SK-N-SH (cell line): ENCODE measurements at regions not wholly inside any gene's neighbourhood (a gene's known extent, or its start where the extent isn't known, plus 50 kb on each side); places are given as distances from the start of the nearest gene placed in this dataset.

Experiments
- CTCF ChIA-PET: fragments of 300-600, 350-600 bp; formaldehyde crosslinking; extraction: SDS; loops from one replicate; lab custom pipeline; 2021; lab: Yijun Ruan, JAX
- POLR2A ChIA-PET: fragments of 350-600 bp; sonication (Branson Sonifier 250); formaldehyde crosslinking; extraction: SDS; loops from one replicate; lab custom pipeline; 2020; ENCODE audit warnings: antibody characterized with exemption, inconsistent platforms; lab: Yijun Ruan, JAX
- DNase-seq: peaks from one replicate; pipeline ENCODE4 v3.0.0; 2012
- H2AFZ ChIP-seq: fragments of 200-600 bp; sonication (generic); 2 replicates; pipeline ENCODE4 v1.8.1; 2016; ENCODE audit warnings: antibody characterized with exemption, mild to moderate bottlenecking, low read depth
- H3F3A ChIP-seq: fragments of 200-600 bp; sonication (generic); replicated peaks from 2 replicates; pipeline ENCODE3; 2016; ENCODE audit warnings: antibody characterized with exemption, mild to moderate bottlenecking; ENCODE audit not compliant: insufficient read depth
- H3K27ac ChIP-seq, 2 experiments: fragments of 200-500 bp in 1 of 2; fragments of 200-600 bp in 1 of 2; sonication (Bioruptor generic) in 1 of 2; sonication (generic), shearing (Covaris generic) in 1 of 2; 2 replicates each; pipeline versions ENCODE4 v1.5.1 to v1.6.1; 2014 to 2016; ENCODE audit warnings: low read depth in 2 of 2, inconsistent platforms in 1 of 2, low read length in 1 of 2, mild to moderate bottlenecking in 1 of 2, mixed read lengths in 1 of 2
- H3K27me3 ChIP-seq: fragments of 200-600 bp; sonication (generic), shearing (Covaris generic); 2 replicates; pipeline ENCODE4 v1.6.1; 2016; ENCODE audit warnings: mixed run types; ENCODE audit not compliant: insufficient read depth
- H3K36me3 ChIP-seq, 2 experiments: fragments of 200-500 bp in 1 of 2; fragments of 200-600 bp in 1 of 2; sonication (Bioruptor generic) in 1 of 2; sonication (generic) in 1 of 2; replicated peaks in 1 of 2; 2 replicates each; pipeline versions ENCODE3 to v1.5.1; 2014 to 2016; ENCODE audit warnings: low read length in 1 of 2, mild to moderate bottlenecking in 1 of 2; ENCODE audit not compliant: insufficient read depth in 2 of 2, control insufficient read depth in 1 of 2
- H3K4me1 ChIP-seq, 2 experiments: fragments of 200-500 bp in 1 of 2; fragments of 200-600 bp in 1 of 2; sonication (Bioruptor generic) in 1 of 2; sonication (generic), shearing (Covaris generic) in 1 of 2; 2 replicates each; pipeline versions ENCODE4 v1.5.1 to v1.6.1; 2014 to 2016; ENCODE audit warnings: low read depth in 1 of 2, low read length in 1 of 2, mixed run types in 1 of 2; ENCODE audit not compliant: insufficient read depth in 2 of 2, control insufficient read depth in 1 of 2
- H3K4me2 ChIP-seq: fragments of 200-600 bp; sonication (generic), shearing (Covaris generic); 2 replicates; pipeline ENCODE4 v1.6.1; 2017; ENCODE audit warnings: mixed run types
- H3K4me3 ChIP-seq, 2 experiments: fragments of 200-500 bp in 1 of 2; fragments of 200-600 bp in 1 of 2; sonication (Bioruptor generic) in 1 of 2; sonication (generic), shearing (Covaris generic) in 1 of 2; 2 replicates each; pipeline versions ENCODE4 v1.5.1 to v1.8.1; 2014 to 2016; ENCODE audit warnings: low read depth in 2 of 2, inconsistent platforms in 1 of 2, low read length in 1 of 2, mild to moderate bottlenecking in 1 of 2, mixed read lengths in 1 of 2, moderate library complexity in 1 of 2
- H3K79me2 ChIP-seq: fragments of 200-600 bp; sonication (generic); 2 replicates; pipeline ENCODE4 v1.8.1; 2017; ENCODE audit warnings: mild to moderate bottlenecking; ENCODE audit not compliant: insufficient read depth
- H3K9ac ChIP-seq: fragments of 200-600 bp; sonication (generic); 2 replicates; pipeline ENCODE4 v1.6.1; 2017; ENCODE audit warnings: mixed run types
- H3K9me2 ChIP-seq: fragments of 200-600 bp; sonication (generic); 2 replicates; pipeline ENCODE4 v1.6.1; 2017; ENCODE audit warnings: mixed run types
- H3K9me3 ChIP-seq: fragments of 200-600 bp; sonication (generic); 2 replicates; pipeline ENCODE4 v1.6.1; 2017; ENCODE audit warnings: mixed run types, mild to moderate bottlenecking, moderate library complexity
- H4K20me1 ChIP-seq: fragments of 200-600 bp; sonication (generic); 2 replicates; pipeline ENCODE4 v1.6.1; 2017; ENCODE audit warnings: mild to moderate bottlenecking, mixed run types; ENCODE audit not compliant: insufficient read depth
- CTCF ChIP-seq: fragments of 200-600 bp; sonication (generic); IDR thresholded peaks from 2 replicates; pipeline ENCODE4 v1.6.1; 2017; ENCODE audit warnings: antibody characterized with exemption, mild to moderate bottlenecking, moderate library complexity
- ELF1 ChIP-seq: IDR thresholded peaks from 2 replicates; pipeline ENCODE4 v1.4.0; 2012
- EZH2phosphoT487 ChIP-seq: fragments of 200-600 bp; sonication (generic); IDR thresholded peaks from 2 replicates; pipeline ENCODE4 v1.6.1; 2017; ENCODE audit warnings: low read depth, mixed run types, mild to moderate bottlenecking, antibody characterized with exemption, moderate library complexity, borderline replicate concordance
- FOXM1 ChIP-seq: IDR thresholded peaks from 2 replicates; pipeline ENCODE4 v1.4.0; 2012; ENCODE audit warnings: low read depth, mild to moderate bottlenecking
- MEF2A ChIP-seq: IDR thresholded peaks from 2 replicates; pipeline ENCODE4 v1.4.0; 2012; ENCODE audit warnings: low read depth, borderline replicate concordance
- MXI1 ChIP-seq: IDR thresholded peaks from 2 replicates; pipeline ENCODE4 v1.6.1; 2012; ENCODE audit warnings: mild to moderate bottlenecking, low read depth, low read length, improper control_type of control experiment
- POLR2AphosphoS5 ChIP-seq: IDR thresholded peaks from 2 replicates; pipeline ENCODE4 v1.6.1; 2012; ENCODE audit warnings: low read depth, low read length
- RCOR1 ChIP-seq: fragments of 150-350 bp; IDR thresholded peaks from 2 replicates; pipeline ENCODE4 v1.6.1; 2017; ENCODE audit warnings: antibody characterized with exemption, low read length
- REST ChIP-seq: IDR thresholded peaks from 2 replicates; pipeline ENCODE4 v1.6.1; 2012; ENCODE audit warnings: mild to moderate bottlenecking, low read depth, low read length, moderate library complexity
- RFX5 ChIP-seq: IDR thresholded peaks from 2 replicates; pipeline ENCODE4 v1.6.1; 2012; ENCODE audit warnings: mild to moderate bottlenecking, improper control_type of control experiment, low read length
- SIN3A ChIP-seq: IDR thresholded peaks from 2 replicates; pipeline ENCODE4 v1.6.1; 2012; ENCODE audit warnings: low read depth, mild to moderate bottlenecking, low read length, moderate library complexity, borderline replicate concordance
- TCF12 ChIP-seq: IDR thresholded peaks from 2 replicates; pipeline ENCODE4 v1.4.0; 2012
- ZBTB33 ChIP-seq: IDR thresholded peaks from 2 replicates; pipeline ENCODE4 v1.4.0; 2012; ENCODE audit warnings: low read depth, borderline replicate concordance
- WGBS: methylation state at CpG from one replicate; pipeline ENCODE4 v1.1.6; 2017; ENCODE audit warnings: low lambda C conversion rate; 5-methylcytosine and 5-hydroxymethylcytosine counted together
- TF ChIP-seq, protein P1 (sequence below): IDR thresholded peaks from 2 replicates; pipeline ENCODE4; 2012

DNA sequence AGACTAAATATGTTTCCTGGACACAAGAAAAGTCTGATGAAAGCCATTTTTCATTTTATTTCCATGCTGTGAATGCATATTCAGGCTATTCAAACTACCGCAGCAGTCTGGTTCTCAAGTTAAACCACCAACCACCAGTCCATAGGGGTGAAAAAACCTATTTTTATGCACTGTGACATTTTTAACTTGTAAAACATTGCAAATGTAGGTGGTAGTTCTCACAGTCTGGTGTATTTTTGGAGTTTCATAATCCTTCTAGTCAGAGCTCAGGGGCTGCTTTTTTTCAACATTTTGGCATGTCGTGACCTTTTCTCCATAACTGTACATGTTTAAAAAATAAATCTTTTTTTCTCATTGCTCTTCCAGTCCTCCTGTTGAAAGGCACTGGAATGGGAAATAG is 907.6 kb upstream of the ADGRL2 start:
- Histone ChIP-seq H3K9me2 (no peaks in the 10 kb centered on the region), H3K9ac (no peak overlapping the region), H3F3A (no peaks in the 10 kb centered on the region), H3K27ac (no peak overlapping the region), H3K4me3 (no peak overlapping the region), H3K36me3 (no peaks in the 10 kb centered on the region), H3K79me2 (no peaks in the 10 kb centered on the region), H3K27me3 (no peaks in the 10 kb centered on the region), H3K4me1 (no peaks in the 10 kb centered on the region; a peak in 2 of 4 replicates), H4K20me1 (no peaks in the 10 kb centered on the region), H3K9me3 (no peaks in the 10 kb centered on the region), H2AFZ (no peak overlapping the region), H3K4me2 (no peak overlapping the region)
- ChIA-PET CTCF (no interaction called here), POLR2A (no interaction called here)
- DNase-seq = no peak
- WGBS = 91% methylated on average over 2 of the region's 2 CpGs
- TF ChIP-seq EZH2phosphoT487 (no peak), RFX5 (no peak), MEF2A (no peak), CTCF (no peak), REST (no peak), SIN3A (no peak), RCOR1 (no peak), POLR2AphosphoS5 (no peak), TCF12 (no peak), ELF1 (no peak), ZBTB33 (no peak), MXI1 (no peak), FOXM1 (no peak)
- TF ChIP-seq, protein P1, sequence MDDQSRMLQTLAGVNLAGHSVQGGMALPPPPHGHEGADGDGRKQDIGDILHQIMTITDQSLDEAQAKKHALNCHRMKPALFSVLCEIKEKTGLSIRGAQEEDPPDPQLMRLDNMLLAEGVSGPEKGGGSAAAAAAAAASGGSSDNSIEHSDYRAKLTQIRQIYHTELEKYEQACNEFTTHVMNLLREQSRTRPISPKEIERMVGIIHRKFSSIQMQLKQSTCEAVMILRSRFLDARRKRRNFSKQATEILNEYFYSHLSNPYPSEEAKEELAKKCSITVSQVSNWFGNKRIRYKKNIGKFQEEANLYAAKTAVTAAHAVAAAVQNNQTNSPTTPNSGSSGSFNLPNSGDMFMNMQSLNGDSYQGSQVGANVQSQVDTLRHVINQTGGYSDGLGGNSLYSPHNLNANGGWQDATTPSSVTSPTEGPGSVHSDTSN = no peak
